Thyroid gland (tissue), 4 donors: ENCODE measurements at regions not wholly inside any gene's neighbourhood (a gene's known extent, or its start where the extent isn't known, plus 50 kb on each side); places are given as distances from the start of the nearest gene placed in this dataset.

Experiments
- DNase-seq, 2 donors: peaks; one replicate each; pipeline ENCODE4 v3.0.0-alpha.2; 2019
- H3K27ac ChIP-seq, 3 donors: fragments of 200-600 bp; sonication (generic); 1 replicate in 2 of 3; 2 replicates in 1 of 3; pipeline ENCODE4 v1.5.1; 2016 to 2019; ENCODE audit warnings: mild to moderate bottlenecking in 1 of 3, moderate library complexity in 1 of 3
- H3K27me3 ChIP-seq: fragments of 200-600 bp; sonication (generic); one replicate; pipeline ENCODE4 v1.5.1; 2019
- H3K36me3 ChIP-seq, 2 donors: fragments of 200-600 bp; sonication (generic); one replicate each; pipeline ENCODE4 v1.5.1; 2016 to 2019
- H3K4me1 ChIP-seq, 2 donors: fragments of 200-600 bp; sonication (generic); one replicate each; pipeline ENCODE4 v1.5.1; 2017 to 2019
- H3K4me3 ChIP-seq, 3 donors: fragments of 200-600 bp; sonication (generic); replicated peaks in 1 of 3; 1 replicate in 2 of 3; 2 replicates in 1 of 3; pipeline ENCODE4 v1.5.1; 2016; ENCODE audit warnings: mild to moderate bottlenecking in 1 of 3
- H3K9me3 ChIP-seq: fragments of 200-600 bp; sonication (generic); one replicate; pipeline ENCODE4 v1.5.1; 2017
- POLR2A ChIP-seq, 2 donors: fragments of 450-650 bp; IDR thresholded peaks; one replicate each; pipeline ENCODE4 v1.6.1; 2017; ENCODE audit warnings: antibody characterized with exemption in 2 of 2, mild to moderate bottlenecking in 2 of 2, moderate library complexity in 1 of 2
- WGBS, 2 donors: methylation state at CpG; one replicate each; pipeline ENCODE4 v1.1.5; 2017; 5-methylcytosine and 5-hydroxymethylcytosine counted together
- intact Hi-C: fragments of 100-400 bp; cut with DNase I; formaldehyde crosslinking; loops from one replicate; pipeline ENCODE4 v1.15.1; 2023
- TF ChIP-seq, protein P1 (sequence below), 6 experiments: fragments of 200-600 bp in 3 of 6; fragments of 450-650 bp in 3 of 6; sonication (generic) in 3 of 6; IDR thresholded peaks; one replicate each; pipeline ENCODE4 v1.5.1; 2016 to 2019; ENCODE audit warnings: antibody characterized with exemption in 6 of 6, mild to moderate bottlenecking in 2 of 6, inconsistent platforms in 1 of 6, moderate library complexity in 1 of 6

DNA sequence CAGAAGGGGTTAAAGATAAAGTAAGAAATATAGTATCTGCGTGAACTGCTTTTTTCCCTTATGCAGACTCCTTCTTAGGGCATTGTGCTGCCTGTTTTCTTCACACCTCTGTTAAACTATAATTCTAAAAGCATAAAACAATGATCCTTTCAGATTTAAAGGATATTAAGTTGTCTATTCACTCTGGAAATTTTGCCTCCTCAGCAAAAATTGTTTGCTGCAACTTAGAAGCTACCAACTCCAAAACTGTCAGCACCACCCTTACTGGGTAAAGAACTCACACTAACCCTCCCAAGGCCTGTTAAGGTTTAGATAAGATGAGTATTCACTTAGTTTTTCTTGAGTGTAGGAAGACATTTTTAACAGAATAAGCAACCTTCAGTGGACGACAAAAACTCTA, 259.5 kb downstream of the KDM5D start:
- WGBS, 2 donors = 78 to 80% methylated on average over 2 of the region's 2 CpGs
- Histone ChIP-seq H3K27ac (no peak overlapping the region), H3K4me3 (no peak overlapping the region), H3K27me3 (no peaks in the 10 kb centered on the region), H3K36me3 (no peaks in the 10 kb centered on the region), H3K4me1 (no peaks in the 10 kb centered on the region), H3K9me3 (no peaks in the 10 kb centered on the region)
- no peak for DNase-seq
- intact Hi-C loops = no loop called here
- no peak for TF ChIP-seq POLR2A (IDR thresholded peaks at IDR 0.05)
- TF ChIP-seq, protein P1, sequence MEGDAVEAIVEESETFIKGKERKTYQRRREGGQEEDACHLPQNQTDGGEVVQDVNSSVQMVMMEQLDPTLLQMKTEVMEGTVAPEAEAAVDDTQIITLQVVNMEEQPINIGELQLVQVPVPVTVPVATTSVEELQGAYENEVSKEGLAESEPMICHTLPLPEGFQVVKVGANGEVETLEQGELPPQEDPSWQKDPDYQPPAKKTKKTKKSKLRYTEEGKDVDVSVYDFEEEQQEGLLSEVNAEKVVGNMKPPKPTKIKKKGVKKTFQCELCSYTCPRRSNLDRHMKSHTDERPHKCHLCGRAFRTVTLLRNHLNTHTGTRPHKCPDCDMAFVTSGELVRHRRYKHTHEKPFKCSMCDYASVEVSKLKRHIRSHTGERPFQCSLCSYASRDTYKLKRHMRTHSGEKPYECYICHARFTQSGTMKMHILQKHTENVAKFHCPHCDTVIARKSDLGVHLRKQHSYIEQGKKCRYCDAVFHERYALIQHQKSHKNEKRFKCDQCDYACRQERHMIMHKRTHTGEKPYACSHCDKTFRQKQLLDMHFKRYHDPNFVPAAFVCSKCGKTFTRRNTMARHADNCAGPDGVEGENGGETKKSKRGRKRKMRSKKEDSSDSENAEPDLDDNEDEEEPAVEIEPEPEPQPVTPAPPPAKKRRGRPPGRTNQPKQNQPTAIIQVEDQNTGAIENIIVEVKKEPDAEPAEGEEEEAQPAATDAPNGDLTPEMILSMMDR (IDR thresholded peaks at IDR 0.05) = no peak

DNA sequence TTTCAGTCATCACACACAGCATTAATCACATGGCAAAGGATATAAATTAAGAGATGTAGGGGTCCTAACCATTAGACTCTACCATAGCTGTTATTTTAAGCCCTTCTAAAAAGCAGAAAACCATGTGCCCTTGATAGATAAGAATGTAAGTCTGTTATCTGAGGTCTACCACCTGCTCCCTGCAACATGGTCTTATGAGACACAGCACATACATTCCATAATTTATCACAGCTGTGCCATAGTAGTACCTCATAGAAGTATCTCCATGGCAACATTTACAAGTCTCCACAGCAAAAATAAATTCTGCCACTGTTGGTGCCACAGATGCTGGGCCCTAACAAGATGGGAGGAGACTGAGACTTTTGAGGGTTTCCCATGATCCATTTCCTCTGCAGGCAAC, 265.4 kb downstream of the KDM5D start:
- Histone ChIP-seq H3K4me3 (no peak overlapping the region), H3K9me3 (no peaks in the 10 kb centered on the region), H3K4me1 (no peaks in the 10 kb centered on the region), H3K27me3 (no peaks in the 10 kb centered on the region), H3K36me3 (no peaks in the 10 kb centered on the region), H3K27ac (no peak overlapping the region)
- TF ChIP-seq, protein P1 (IDR thresholded peaks at IDR 0.05) = no peak
- TF ChIP-seq POLR2A (IDR thresholded peaks at IDR 0.05) = no peak
- intact Hi-C loops = no loop called here
- no peak for DNase-seq

- no peaks in the 10 kb centered on the region for H3K36me3 ChIP-seq
- intact Hi-C loops = no loop called here
- no peak overlapping the region for H3K4me3 ChIP-seq
- H3K27me3 ChIP-seq = no peaks in the 10 kb centered on the region
- H3K4me1 ChIP-seq = no peaks in the 10 kb centered on the region
- 45 to 75% methylated on average over 1 of the region's 1 CpG for WGBS, 2 donors
- no peak for TF ChIP-seq POLR2A (IDR thresholded peaks at IDR 0.05)
- TF ChIP-seq, protein P1 (IDR thresholded peaks at IDR 0.05) = no peak
- no peak overlapping the region for H3K27ac ChIP-seq
- no peak for DNase-seq
- H3K9me3 ChIP-seq = no peaks in the 10 kb centered on the region
Observed at GRCh38 chrY:19477959-19478358, 266.6 kb downstream of the KDM5D start.

DNA sequence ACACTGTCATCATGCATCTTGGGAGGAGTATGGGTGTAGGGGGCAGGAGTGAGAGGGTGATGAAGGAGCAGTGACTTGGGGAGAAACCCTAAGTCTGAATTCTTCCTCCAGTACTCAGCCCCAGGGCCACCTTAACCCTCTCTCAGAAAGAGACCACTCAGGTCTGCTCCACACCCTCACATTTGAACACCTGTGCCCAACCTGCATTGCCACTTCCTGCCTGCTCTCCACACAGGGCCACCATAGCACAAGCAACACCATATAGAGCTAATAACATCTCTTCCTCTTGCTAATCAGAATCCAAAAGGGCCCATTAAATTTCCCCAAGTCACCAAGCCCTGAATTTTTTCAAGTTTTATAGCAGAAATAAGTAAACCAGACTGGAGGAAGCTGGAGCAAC, 278.7 kb downstream of the KDM5D start:
- Histone ChIP-seq H3K36me3 (no peaks in the 10 kb centered on the region), H3K4me3 (no peak overlapping the region), H3K27me3 (no peaks in the 10 kb centered on the region), H3K4me1 (no peaks in the 10 kb centered on the region), H3K9me3 (no peaks in the 10 kb centered on the region), H3K27ac (no peak overlapping the region)
- TF ChIP-seq, protein P1 (IDR thresholded peaks at IDR 0.05) = no peak
- TF ChIP-seq POLR2A (IDR thresholded peaks at IDR 0.05) = no peak
- intact Hi-C loops = no loop called here
- no peak for DNase-seq

DNA sequence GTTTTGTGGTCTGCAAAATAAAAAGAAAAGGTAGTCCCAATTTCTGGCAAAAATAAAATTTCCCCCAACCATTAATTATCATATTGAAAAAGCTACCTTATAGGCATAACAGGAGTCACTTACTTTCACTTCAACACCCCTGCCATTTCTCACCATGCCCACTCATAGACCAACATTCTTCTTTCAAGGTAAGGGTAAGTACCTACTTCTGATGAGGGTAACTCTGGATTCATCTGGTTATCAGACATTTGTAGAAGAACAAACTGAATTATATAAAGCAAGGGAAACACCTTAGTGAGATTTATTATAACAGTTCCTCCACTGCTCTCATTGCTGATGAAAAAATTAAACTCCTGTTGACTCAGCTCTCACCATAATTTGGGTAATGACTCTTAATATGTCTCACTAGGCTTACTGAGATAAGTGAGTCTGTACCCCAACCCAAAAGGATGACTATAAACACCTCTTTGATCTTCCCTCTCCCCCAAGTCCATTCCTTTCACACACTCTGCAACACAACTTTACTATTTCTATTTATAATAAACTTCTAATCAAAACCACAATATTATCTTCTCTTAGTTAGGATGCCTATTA, 287.6 kb downstream of the KDM5D start:
- no peaks in the 10 kb centered on the region for H3K27me3 ChIP-seq
- no peak for TF ChIP-seq POLR2A (IDR thresholded peaks at IDR 0.05)
- TF ChIP-seq, protein P1 (IDR thresholded peaks at IDR 0.05) = no peak
- intact Hi-C loops = no loop called here

More for the DNA sequence above, 287.6 kb downstream of the KDM5D start:
- Histone ChIP-seq H3K27ac (no peak overlapping the region), H3K36me3 (no peaks in the 10 kb centered on the region), H3K9me3 (no peaks in the 10 kb centered on the region), H3K4me3 (no peak overlapping the region), H3K4me1 (no peaks in the 10 kb centered on the region)
- DNase-seq = no peak
